HG03025 (cell line): ENCODE measurements at regions not wholly inside any gene's neighbourhood (a gene's known extent, or its start where the extent isn't known, plus 50 kb on each side); places are given as distances from the start of the nearest gene placed in this dataset.

Source experiments
- ATAC-seq: cut with Tn5 transposase; IDR thresholded peaks from one replicate; pipeline ENCODE4 v1.9.1; 2021; ENCODE audit warnings: mild to moderate bottlenecking, moderate library complexity; ENCODE audit not compliant: unreplicated experiment, low FRiP score

GRCh38 chr7:25951414-25952260 lies 200.4 kb upstream of the NFE2L3 start:
- peak; percentile 36 for ATAC-seq

- ATAC-seq: no peak
Observed at GRCh38 chr7:25952261-25953057, 199.5 kb upstream of the NFE2L3 start.

GRCh38 chr7:25953859-25954258 lies 198.1 kb upstream of the NFE2L3 start:
- ATAC-seq: no peak

GRCh38 chr7:25954395-25954794 lies 197.6 kb upstream of the NFE2L3 start:
- ATAC-seq: no peak

- ATAC-seq: no peak
Observed at GRCh38 chr7:25959168-25959734, 192.7 kb upstream of the NFE2L3 start.

GRCh38 chr7:25963733-25964132 lies 188.3 kb upstream of the NFE2L3 start:
- no peak for ATAC-seq

GRCh38 chr7:25964483-25964991 lies 187.5 kb upstream of the NFE2L3 start:
- no peak for ATAC-seq

- no peak for ATAC-seq
Observed at GRCh38 chr7:25965405-25966123, 186.4 kb upstream of the NFE2L3 start.

GRCh38 chr7:25966469-25966868 lies 185.5 kb upstream of the NFE2L3 start:
- ATAC-seq: no peak

- no peak for ATAC-seq
Observed at GRCh38 chr7:25967278-25968204, 184.5 kb upstream of the NFE2L3 start.

- peak; percentile 72 for ATAC-seq
Observed at GRCh38 chr7:25968205-25968993, 183.6 kb upstream of the NFE2L3 start.

GRCh38 chr7:25970356-25970755 lies 181.6 kb upstream of the NFE2L3 start:
- ATAC-seq: no peak

- ATAC-seq: no peak
Observed at GRCh38 chr7:25970911-25971310, 181.1 kb upstream of the NFE2L3 start.

- ATAC-seq: no peak
Observed at GRCh38 chr7:25976630-25977029, 175.4 kb upstream of the NFE2L3 start.

- no peak for ATAC-seq
Observed at GRCh38 chr7:25978466-25978865, 173.5 kb upstream of the NFE2L3 start.

GRCh38 chr7:25979605-25980004 lies 172.4 kb upstream of the NFE2L3 start:
- no peak for ATAC-seq

- no peak for ATAC-seq
Observed at GRCh38 chr7:25982684-25983083, 169.3 kb upstream of the NFE2L3 start.

- no peak for ATAC-seq
Observed at GRCh38 chr7:25985196-25985595, 166.8 kb upstream of the NFE2L3 start.

GRCh38 chr7:25988640-25989039 lies 163.4 kb upstream of the NFE2L3 start:
- ATAC-seq: no peak
